GM04503 (cell line): ENCODE measurements at regions not wholly inside any gene's neighbourhood (a gene's known extent, or its start where the extent isn't known, plus 50 kb on each side); places are given as distances from the start of the nearest gene placed in this dataset.

Source experiments
- DNase-seq: peaks from one replicate; pipeline ENCODE4 v3.0.0-alpha.2; 2012; ENCODE audit warnings: low read depth

GRCh38 chr2:8624855-8625398 lies 56.9 kb upstream of the ID2 start:
- DNase-seq = no peak

DNA sequence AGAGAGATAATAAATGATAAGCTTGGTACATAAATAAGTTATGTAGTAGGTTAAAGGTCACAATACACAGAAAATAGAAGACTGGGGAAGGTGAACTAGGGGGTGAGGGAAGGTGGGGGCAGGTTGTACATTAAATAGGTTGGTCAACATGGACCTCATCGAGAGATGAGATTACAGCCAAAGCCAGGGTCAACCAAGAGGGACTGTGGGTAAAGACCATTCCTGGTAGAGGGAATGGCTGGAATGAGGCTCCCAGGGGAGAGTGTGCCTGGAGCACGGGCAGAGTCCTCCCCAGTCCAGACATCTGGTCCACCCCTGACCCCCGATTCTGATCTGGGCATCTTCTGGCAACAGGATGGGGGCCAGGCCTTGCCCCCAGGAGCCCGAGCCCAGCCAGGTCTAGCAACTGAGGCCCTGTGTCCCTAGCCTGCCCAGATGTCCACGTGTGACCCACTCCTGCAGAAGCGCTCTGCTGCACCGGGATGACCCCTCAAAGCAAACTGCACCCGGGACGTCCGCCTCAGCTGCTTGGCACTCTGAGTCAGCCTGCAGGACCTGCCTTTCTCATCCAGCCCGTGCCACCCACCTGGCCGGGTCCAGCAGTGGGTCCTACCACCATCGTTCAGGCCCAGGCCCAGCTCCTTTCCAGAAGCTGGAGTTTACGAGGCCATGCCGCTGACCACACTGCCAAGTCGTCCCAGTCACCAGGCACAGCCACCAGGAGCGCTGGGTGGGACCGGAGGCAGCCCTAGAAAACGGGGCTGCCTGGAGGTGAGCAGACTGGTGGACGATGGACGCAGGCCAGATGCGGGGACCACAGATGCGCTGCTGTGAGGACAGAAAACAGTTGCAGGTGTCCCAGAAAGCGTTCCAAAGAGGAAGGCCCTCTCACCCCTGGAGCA lies 56.2 kb upstream of the ID2 start:
- no peak for DNase-seq

DNA sequence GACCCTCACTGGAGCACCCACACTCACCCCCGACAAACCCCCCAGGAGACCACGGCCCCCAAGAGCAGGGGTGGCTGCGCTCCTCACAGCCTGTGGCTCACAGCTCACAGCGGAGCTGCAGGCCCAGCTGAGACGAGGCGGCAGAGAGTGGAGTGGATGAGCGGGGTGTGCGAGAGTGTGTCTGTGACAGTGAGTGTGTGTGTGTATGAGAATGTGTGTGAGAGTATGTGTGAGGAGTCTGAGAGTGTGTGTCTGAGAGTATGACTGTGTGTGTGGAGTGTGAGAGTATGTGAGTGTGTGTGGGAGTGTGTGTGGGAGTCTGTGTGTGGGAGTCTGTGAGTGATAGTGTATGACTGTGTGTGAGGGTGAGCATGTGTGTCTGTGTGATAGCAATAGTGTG lies 55.3 kb upstream of the ID2 start:
- DNase-seq = no peak

DNA sequence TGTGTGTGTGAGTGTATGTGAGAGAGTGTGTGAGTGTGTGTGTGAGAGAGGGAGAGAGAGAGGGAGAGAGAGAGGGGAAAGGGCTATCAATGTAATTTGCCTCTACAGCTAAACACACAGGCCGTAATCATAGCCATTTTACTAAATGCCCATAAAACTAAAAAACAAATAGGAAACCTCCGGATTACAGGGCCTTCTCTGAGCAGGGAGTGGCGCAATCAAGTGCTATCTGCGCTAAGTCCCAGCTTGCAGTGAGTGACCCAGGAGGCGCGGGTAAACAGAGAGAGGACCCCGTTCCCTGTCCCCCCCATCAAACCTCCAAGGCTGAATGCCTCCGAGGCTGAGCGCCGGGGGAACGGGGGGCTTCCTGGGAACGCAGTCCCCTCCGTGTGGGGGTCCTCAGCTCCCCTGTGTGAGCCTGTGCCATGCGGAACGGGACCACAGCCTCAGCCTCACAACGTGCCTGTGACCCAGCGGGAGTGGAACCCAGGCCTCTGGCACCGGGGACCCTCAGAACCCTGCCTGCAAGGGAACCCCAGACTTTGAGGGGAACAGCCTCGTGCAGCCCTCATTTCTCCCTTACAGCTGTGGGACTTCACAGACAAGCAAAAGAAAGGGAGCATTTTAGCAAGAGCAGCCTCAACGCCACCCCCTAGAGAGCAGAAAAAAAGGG lies 54.7 kb upstream of the ID2 start:
- no peak for DNase-seq

DNA sequence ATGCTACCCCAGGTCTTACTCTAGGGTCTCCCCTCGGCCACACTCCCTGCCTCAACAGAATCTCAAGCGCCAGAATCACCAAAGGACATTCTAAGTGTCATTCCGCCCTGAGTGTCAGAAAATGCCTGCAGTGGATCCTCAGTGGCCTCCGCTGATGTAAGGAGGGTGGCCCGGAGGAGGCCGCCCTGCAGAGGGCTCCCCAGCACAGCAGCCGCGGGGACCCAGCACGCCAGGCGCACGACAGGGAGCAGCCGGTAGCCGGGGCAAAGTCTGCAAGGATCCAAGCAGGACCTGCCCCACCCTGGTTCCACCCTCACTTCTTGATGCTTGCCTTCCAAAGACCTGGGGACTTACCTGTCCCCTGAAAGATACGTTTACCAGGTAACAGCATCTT lies 54.2 kb upstream of the ID2 start:
- no peak for DNase-seq

- no peak for DNase-seq
Measured at GRCh38 chr2:8628179-8628865, 53.5 kb upstream of the ID2 start.

DNA sequence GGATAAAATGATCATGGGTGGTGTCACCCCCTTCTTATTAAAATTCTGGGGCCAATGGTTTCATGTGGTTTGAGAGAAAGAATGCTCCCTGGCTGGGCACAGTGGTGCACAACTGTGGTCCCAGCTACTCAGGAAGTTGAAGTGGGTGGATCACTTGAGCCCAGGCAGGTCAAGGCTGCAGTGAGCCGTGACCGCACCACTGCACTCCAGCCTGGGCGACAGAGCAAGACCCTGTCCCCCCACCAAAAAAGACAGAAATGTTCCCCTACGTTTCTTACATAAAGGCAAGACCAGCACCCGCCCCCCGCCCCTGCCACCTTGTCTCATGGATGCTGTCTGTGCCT lies 53.0 kb upstream of the ID2 start:
- DNase-seq = no peak

DNA sequence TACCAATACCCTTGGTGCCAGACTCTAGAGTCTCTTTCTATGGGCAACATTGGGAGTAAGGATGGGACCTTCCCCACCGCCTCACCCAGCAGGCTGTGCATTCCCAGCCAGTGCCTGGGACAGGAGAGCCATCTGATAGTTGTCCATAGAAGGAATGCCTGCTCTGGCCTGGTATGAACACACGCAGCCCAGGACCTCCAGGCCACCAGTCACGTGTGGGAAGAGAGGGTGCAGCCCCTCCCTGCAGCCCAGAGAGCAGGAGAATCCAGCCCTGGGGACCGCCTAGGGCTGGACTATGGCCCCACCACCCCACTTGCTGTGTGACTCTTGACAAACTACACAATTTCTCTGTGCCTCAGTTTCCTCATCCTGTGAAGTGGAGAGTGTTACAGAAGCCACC lies 52.5 kb upstream of the ID2 start:
- DNase-seq = no peak

- DNase-seq = no peak
Measured at GRCh38 chr2:8630676-8631464, 51.0 kb upstream of the ID2 start.

DNA sequence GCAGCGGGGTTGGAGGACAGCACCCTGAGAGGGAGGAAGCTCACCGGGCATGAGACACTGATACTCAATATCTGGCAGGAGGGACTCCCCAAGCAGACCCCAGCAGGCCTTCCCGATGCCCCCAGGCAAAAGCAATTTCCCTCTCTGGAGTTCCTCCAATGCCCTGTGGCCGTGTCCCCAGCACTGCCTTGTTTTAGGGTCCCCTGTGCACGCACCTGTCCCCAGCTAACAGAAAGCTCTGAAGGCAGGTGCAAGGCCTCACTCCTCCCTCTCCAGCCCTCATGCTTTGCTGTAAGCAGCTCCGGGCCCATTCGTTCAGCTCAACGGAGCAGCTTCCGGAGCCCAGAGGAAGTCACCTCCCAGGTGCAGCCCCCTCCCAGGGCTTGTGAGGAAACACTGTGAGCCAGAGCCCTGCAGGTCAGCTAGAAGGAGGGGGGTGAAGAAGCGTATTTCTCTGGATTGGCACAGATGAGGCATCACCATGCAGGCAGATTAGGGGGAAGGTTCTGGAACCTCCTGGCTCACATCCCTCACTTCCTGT lies 50.3 kb upstream of the ID2 start:
- no peak for DNase-seq
